Upper lobe of left lung (tissue), 6 donors: ENCODE measurements at regions not wholly inside any gene's neighbourhood (a gene's known extent, or its start where the extent isn't known, plus 50 kb on each side); places are given as distances from the start of the nearest gene placed in this dataset.

Experiments used
- ATAC-seq, 2 donors: fragments of 200-7000 bp; cut with Tn5 transposase; one replicate each; pipeline ENCODE4 v1.9.1; 2022; ENCODE audit warnings: mild to moderate bottlenecking in 2 of 2, moderate library complexity in 2 of 2; ENCODE audit not compliant: low FRiP score in 2 of 2
- DNase-seq, 2 donors: peaks; one replicate each; pipeline ENCODE4 v3.0.0-alpha.2; 2019 to 2020
- H3K27ac ChIP-seq, 4 donors: fragments of 200-600 bp; sonication (generic); one replicate each; pipeline ENCODE4 v1.5.1; 2016 to 2019
- H3K27me3 ChIP-seq, 4 donors: fragments of 200-600 bp; sonication (generic); one replicate each; pipeline ENCODE4 v1.5.1; 2017 to 2019
- H3K36me3 ChIP-seq, 4 donors: fragments of 200-600 bp; sonication (generic); one replicate each; pipeline ENCODE4 v1.5.1; 2016 to 2019
- H3K4me1 ChIP-seq, 4 donors: fragments of 200-600 bp; sonication (generic); one replicate each; pipeline ENCODE4 v1.5.1; 2018 to 2019
- H3K4me3 ChIP-seq, 4 donors: fragments of 200-600 bp; sonication (generic); one replicate each; pipeline ENCODE4 v1.5.1; 2017 to 2019; ENCODE audit warnings: mild to moderate bottlenecking in 2 of 4, moderate library complexity in 1 of 4
- H3K9me3 ChIP-seq, 4 donors: fragments of 200-600 bp; sonication (generic); one replicate each; pipeline ENCODE4 v1.5.1; 2018 to 2019
- EP300 ChIP-seq, 4 donors: sonication (generic); formaldehyde crosslinking; IDR thresholded peaks; one replicate each; pipeline ENCODE4 v1.5.1; 2017; ENCODE audit warnings: antibody characterized with exemption in 4 of 4, control low read depth in 2 of 4
- POLR2A ChIP-seq, 4 donors: fragments of 450-650 bp; IDR thresholded peaks; one replicate each; pipeline ENCODE4 v1.5.1; 2016 to 2017; ENCODE audit warnings: antibody characterized with exemption in 4 of 4, mild to moderate bottlenecking in 2 of 4
- POLR2AphosphoS5 ChIP-seq, 2 donors: sonication (generic); formaldehyde crosslinking; IDR thresholded peaks; one replicate each; pipeline ENCODE4 v1.5.1; 2017; ENCODE audit warnings: antibody characterized with exemption in 2 of 2
- WGBS, 2 donors: methylation state at CpG; one replicate each; pipeline ENCODE4 v1.1.5; 2017 to 2018; 5-methylcytosine and 5-hydroxymethylcytosine counted together
- TF ChIP-seq, protein P1 (sequence below), 6 experiments: fragments of 450-650 bp in 4 of 6; fragments of 200-600 bp in 2 of 6; sonication (generic) in 2 of 6; IDR thresholded peaks; one replicate each; pipeline ENCODE4 v1.5.1; 2016 to 2019; ENCODE audit warnings: antibody characterized with exemption in 6 of 6
- donor health status: DM: no; HTN: no; CAD: no; lungs with moderate emphysema.
- donor health status: DM: no; HTN: yes; CAD: no; lungs with severe emphysema.

DNA sequence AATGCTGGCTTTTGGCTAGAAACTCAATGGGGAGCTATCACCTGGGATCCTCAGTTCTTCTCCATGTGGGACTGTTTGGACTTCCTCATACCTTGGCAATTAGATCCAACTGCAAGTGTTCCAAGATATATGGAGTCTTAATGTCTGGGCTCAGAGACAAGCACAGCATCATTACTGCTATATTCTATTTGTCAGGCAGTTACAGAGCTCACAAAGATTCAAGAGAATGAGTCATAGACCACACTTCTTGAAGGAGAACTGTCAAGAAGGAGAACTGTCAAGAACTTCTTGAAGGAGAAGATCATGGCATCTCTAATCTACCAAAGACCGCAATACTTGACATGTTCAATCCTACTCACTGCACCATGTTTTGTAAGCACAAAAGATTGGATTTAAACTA lies 106.8 kb upstream of the NREP start:
- no peaks in the 10 kb centered on the region for H3K4me1 ChIP-seq
- H3K27ac ChIP-seq = no peak overlapping the region
- 96 to 97% methylated on average over 1 of the region's 1 CpG for WGBS, 2 donors
- no peak for ATAC-seq
- no peaks in the 10 kb centered on the region for H3K36me3 ChIP-seq
- H3K9me3 ChIP-seq = no peaks in the 10 kb centered on the region
- no peak overlapping the region for H3K4me3 ChIP-seq
- no peaks in the 10 kb centered on the region for H3K27me3 ChIP-seq
- DNase-seq = no peak
- no peak for TF ChIP-seq POLR2A (IDR thresholded peaks at IDR 0.05)
- no peak for TF ChIP-seq EP300 (IDR thresholded peaks at IDR 0.05)
- no peak for TF ChIP-seq POLR2AphosphoS5 (IDR thresholded peaks at IDR 0.05)
- TF ChIP-seq, protein P1, sequence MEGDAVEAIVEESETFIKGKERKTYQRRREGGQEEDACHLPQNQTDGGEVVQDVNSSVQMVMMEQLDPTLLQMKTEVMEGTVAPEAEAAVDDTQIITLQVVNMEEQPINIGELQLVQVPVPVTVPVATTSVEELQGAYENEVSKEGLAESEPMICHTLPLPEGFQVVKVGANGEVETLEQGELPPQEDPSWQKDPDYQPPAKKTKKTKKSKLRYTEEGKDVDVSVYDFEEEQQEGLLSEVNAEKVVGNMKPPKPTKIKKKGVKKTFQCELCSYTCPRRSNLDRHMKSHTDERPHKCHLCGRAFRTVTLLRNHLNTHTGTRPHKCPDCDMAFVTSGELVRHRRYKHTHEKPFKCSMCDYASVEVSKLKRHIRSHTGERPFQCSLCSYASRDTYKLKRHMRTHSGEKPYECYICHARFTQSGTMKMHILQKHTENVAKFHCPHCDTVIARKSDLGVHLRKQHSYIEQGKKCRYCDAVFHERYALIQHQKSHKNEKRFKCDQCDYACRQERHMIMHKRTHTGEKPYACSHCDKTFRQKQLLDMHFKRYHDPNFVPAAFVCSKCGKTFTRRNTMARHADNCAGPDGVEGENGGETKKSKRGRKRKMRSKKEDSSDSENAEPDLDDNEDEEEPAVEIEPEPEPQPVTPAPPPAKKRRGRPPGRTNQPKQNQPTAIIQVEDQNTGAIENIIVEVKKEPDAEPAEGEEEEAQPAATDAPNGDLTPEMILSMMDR (IDR thresholded peaks at IDR 0.05) = no peak

DNA sequence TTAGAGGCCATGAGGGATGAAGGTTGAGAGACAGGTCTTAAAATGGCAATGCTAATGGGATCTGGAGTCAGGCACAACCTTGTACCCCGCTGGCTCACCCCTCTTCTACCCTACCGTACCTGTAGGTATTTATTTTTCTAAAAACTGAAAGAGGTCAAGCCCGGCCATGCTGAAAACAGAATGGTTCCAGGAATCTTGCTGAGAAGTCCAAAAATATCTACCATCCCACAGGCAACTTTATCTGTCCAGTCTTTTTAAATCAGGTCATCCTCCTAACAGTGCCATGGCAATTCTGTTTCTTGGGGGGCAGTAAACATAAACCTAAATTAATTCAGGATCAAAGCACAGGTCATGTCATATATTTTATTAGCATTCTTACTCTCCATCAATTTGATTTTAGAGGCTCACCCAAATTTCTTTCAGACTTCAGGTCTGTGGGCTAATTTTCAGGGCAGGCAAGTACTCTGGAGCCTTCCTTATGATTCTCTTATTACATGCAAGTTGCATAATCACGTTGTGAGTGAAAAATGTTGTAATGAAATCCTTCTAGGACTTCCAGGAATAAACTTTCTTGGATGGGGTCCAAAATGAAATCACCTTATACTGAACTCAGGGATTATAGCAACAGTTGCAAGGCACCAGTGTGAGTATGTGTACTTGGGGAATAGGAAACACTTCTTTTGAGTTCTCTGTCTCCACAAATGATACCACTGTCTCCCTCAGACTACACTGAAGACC lies 102.7 kb upstream of the NREP start:
- DNase-seq = no peak
- WGBS, 2 donors = 67% methylated on average over 4 of the region's 4 CpGs

DNA sequence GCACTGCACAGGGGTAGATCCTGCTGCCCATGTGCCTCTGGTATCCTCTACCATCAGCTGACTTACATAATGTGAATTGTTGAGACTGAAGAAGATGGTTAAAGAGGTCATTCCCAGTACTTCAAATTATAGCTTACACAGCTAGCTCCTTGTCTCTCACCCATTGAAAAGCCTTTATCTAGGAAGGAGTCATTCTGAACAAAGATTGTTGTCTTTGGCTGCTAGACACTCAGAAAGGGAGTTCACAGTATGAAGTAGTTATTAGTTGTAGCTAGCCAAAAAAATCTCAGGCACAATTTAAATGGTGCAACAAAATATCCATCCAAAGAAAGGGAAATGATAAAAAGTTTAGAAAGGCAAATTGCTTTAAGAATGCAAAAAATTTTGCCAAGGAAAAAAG lies 102.0 kb upstream of the NREP start:
- Histone ChIP-seq H3K27me3 (no peaks in the 10 kb centered on the region), H3K9me3 (no peaks in the 10 kb centered on the region), H3K4me1 (peaks cover 0 to 3% (median 0%) of the 10 kb centered on the region in 4 donors), H3K27ac (no peak overlapping the region), H3K36me3 (no peaks in the 10 kb centered on the region), H3K4me3 (no peak overlapping the region)
- no peak for DNase-seq
- ATAC-seq = peak in 1 of 2 donors; percentile 87
- TF ChIP-seq POLR2AphosphoS5 (IDR thresholded peaks at IDR 0.05) = no peak
- no peak for TF ChIP-seq POLR2A (IDR thresholded peaks at IDR 0.05)
- TF ChIP-seq, protein P1 (IDR thresholded peaks at IDR 0.05) = no peak
- TF ChIP-seq EP300 (IDR thresholded peaks at IDR 0.05) = no peak

More for the DNA sequence above, 102.7 kb upstream of the NREP start:
- no peak overlapping the region for H3K27ac ChIP-seq
- H3K9me3 ChIP-seq = no peaks in the 10 kb centered on the region
- H3K4me3 ChIP-seq = no peak overlapping the region
- H3K36me3 ChIP-seq = no peaks in the 10 kb centered on the region
- TF ChIP-seq POLR2AphosphoS5 (IDR thresholded peaks at IDR 0.05) = no peak
- H3K4me1 ChIP-seq = peaks cover 0 to 3% (median 0%) of the 10 kb centered on the region in 4 donors
- ATAC-seq = peak in 1 of 2 donors; percentile 76
- no peaks in the 10 kb centered on the region for H3K27me3 ChIP-seq

DNA sequence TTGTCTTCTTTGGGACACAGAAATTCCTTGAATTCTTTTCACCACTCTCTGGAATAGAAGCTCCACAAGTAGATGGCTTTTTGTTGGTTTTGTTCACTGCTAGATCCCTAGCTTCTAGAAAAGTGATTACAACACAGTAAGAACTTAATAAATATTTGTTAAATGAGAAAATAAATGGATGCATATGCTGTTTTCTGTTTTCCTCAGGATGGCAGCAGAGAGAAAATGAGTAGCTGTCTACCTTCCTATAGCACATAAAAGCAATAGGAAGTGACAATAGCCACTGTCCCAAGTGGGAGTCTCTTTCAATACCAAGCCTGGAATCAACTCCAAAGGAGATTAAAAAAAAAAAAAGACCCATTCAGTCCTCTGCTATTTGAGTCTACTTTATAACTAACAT lies 100.6 kb upstream of the NREP start:
- DNase-seq (no peak), ATAC-seq (no peak)
- Histone ChIP-seq H3K9me3 (no peaks in the 10 kb centered on the region), H3K27me3 (no peaks in the 10 kb centered on the region), H3K27ac (no peak overlapping the region), H3K4me3 (no peak overlapping the region), H3K36me3 (no peaks in the 10 kb centered on the region), H3K4me1 (peaks cover 0 to 3% (median 0%) of the 10 kb centered on the region in 4 donors)
- no peak for TF ChIP-seq POLR2A (IDR thresholded peaks at IDR 0.05)
- no peak for TF ChIP-seq EP300 (IDR thresholded peaks at IDR 0.05)
- TF ChIP-seq POLR2AphosphoS5 (IDR thresholded peaks at IDR 0.05) = no peak
- TF ChIP-seq, protein P1 (IDR thresholded peaks at IDR 0.05) = no peak

DNA sequence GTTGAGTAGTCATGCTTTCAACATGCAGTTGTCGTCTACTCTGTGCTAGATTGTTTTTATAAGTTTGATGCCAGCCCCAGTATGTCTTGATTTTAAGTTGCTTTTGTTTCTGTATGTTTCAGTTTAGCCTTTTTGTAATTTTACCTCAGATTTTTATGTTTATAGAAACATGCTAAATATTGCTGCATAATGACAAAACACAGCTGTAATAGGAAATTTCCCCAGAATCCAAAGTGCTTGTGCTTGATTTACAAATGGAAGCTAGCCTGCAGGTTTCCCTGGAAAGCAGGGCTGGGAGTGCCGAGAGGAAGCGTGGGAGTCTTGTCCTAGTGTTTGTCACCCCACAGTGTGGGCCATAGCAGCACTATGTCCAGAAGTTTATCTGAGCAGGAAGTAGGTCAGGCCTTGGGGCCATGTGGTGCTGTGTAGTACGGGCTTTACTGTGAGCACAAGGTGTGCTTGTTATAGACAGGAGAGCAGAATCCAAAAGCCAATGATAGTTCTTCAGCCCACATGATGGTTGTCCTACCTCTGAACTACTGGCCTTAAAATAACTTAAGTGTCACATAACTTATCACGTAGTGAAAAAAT lies 100.0 kb upstream of the NREP start:
- H3K27ac ChIP-seq = no peak overlapping the region
- ATAC-seq (no peak), DNase-seq (no peak)
- H3K4me1 ChIP-seq = peaks cover 0 to 3% (median 0%) of the 10 kb centered on the region in 4 donors
- H3K9me3 ChIP-seq = no peaks in the 10 kb centered on the region
- 84 to 88% methylated on average over 5 of the region's 5 CpGs for WGBS, 2 donors
- H3K4me3 ChIP-seq = no peak overlapping the region
- TF ChIP-seq POLR2A (IDR thresholded peaks at IDR 0.05) = no peak
- no peak for TF ChIP-seq EP300 (IDR thresholded peaks at IDR 0.05)
- TF ChIP-seq, protein P1 (IDR thresholded peaks at IDR 0.05) = no peak
- TF ChIP-seq POLR2AphosphoS5 (IDR thresholded peaks at IDR 0.05) = no peak
- H3K36me3 ChIP-seq = no peaks in the 10 kb centered on the region
- no peaks in the 10 kb centered on the region for H3K27me3 ChIP-seq
